Body of pancreas (tissue), 4 donors: ENCODE measurements at regions not wholly inside any gene's neighbourhood (a gene's known extent, or its start where the extent isn't known, plus 50 kb on each side); places are given as distances from the start of the nearest gene placed in this dataset.

ENCODE experiments used
- CTCF ChIP-seq, 7 experiments: fragments of 450-650 bp in 4 of 7; fragments of 200-600 bp in 3 of 7; sonication (generic) in 3 of 7; IDR thresholded peaks; one replicate each; pipeline ENCODE4 v1.5.1; 2016 to 2019; ENCODE audit warnings: antibody characterized with exemption in 7 of 7
- POLR2A ChIP-seq, 3 donors: fragments of 450-650 bp; IDR thresholded peaks; one replicate each; pipeline ENCODE4 v1.6.1; 2016; ENCODE audit warnings: antibody characterized with exemption in 3 of 3, mild to moderate bottlenecking in 2 of 3

- TF ChIP-seq CTCF (IDR thresholded peaks at IDR 0.05) (no peak), POLR2A (IDR thresholded peaks at IDR 0.05) (no peak)
These were observed 181.4 kb upstream of the TLE3 start for GRCh38 chr15:70279096-70279495.
